ENCODE measurements at regions not wholly inside any gene's neighbourhood (a gene's known extent, or its start where the extent isn't known, plus 50 kb on each side); places are given as distances from the start of the nearest gene placed in this dataset.

GRCh38 chr15:91632176-91632575 is 221.3 kb upstream of the SLCO3A1 start:
- DNase-seq (ENCODE audit: low spot score): no peak
- no peak overlapping the region for H3K4me3 Mint-ChIP-seq (ENCODE audit: unreplicated experiment)
- no peaks in the 10 kb centered on the region for H3K36me3 Mint-ChIP-seq (ENCODE audit: low read depth, unreplicated experiment)
- H3K27me3 Mint-ChIP-seq (ENCODE audit: unreplicated experiment): peaks cover 5% of the 10 kb centered on the region
- TF ChIP-seq CTCF (IDR thresholded peaks at IDR 0.05; ENCODE audit: unreplicated experiment): no peak
- no peaks in the 10 kb centered on the region for H3K9me3 Mint-ChIP-seq (ENCODE audit: unreplicated experiment)
- H3K27ac Mint-ChIP-seq (ENCODE audit: unreplicated experiment): no peak overlapping the region
- H3K4me1 Mint-ChIP-seq (ENCODE audit: unreplicated experiment): no peaks in the 10 kb centered on the region

- H3K9me3 Mint-ChIP-seq (ENCODE audit: unreplicated experiment): no peaks in the 10 kb centered on the region
- no peak overlapping the region for H3K4me3 Mint-ChIP-seq (ENCODE audit: unreplicated experiment)
- no peak for TF ChIP-seq CTCF (IDR thresholded peaks at IDR 0.05; ENCODE audit: unreplicated experiment)
- no peaks in the 10 kb centered on the region for H3K36me3 Mint-ChIP-seq (ENCODE audit: low read depth, unreplicated experiment)
- H3K27me3 Mint-ChIP-seq (ENCODE audit: unreplicated experiment): peaks cover 5% of the 10 kb centered on the region
- DNase-seq (ENCODE audit: low spot score): no peak
- H3K4me1 Mint-ChIP-seq (ENCODE audit: unreplicated experiment): no peaks in the 10 kb centered on the region
- no peak overlapping the region for H3K27ac Mint-ChIP-seq (ENCODE audit: unreplicated experiment)
Observed at GRCh38 chr15:91632981-91633380, 220.5 kb upstream of the SLCO3A1 start.

- DNase-seq (ENCODE audit: low spot score): no peak
- no peak overlapping the region for H3K4me3 Mint-ChIP-seq (ENCODE audit: unreplicated experiment)
- TF ChIP-seq CTCF (IDR thresholded peaks at IDR 0.05; ENCODE audit: unreplicated experiment): no peak
- H3K36me3 Mint-ChIP-seq (ENCODE audit: low read depth, unreplicated experiment): no peaks in the 10 kb centered on the region
- peaks cover 2% of the 10 kb centered on the region for H3K27me3 Mint-ChIP-seq (ENCODE audit: unreplicated experiment)
- H3K27ac Mint-ChIP-seq (ENCODE audit: unreplicated experiment): no peak overlapping the region
- no peaks in the 10 kb centered on the region for H3K9me3 Mint-ChIP-seq (ENCODE audit: unreplicated experiment)
- no peaks in the 10 kb centered on the region for H3K4me1 Mint-ChIP-seq (ENCODE audit: unreplicated experiment)
Observed at GRCh38 chr15:91634179-91634578, 219.3 kb upstream of the SLCO3A1 start.

GRCh38 chr15:91635080-91635479 is 218.4 kb upstream of the SLCO3A1 start:
- Mint-ChIP-seq H3K36me3 (ENCODE audit: low read depth, unreplicated experiment) (no peaks in the 10 kb centered on the region), H3K27me3 (ENCODE audit: unreplicated experiment) (peaks cover 2% of the 10 kb centered on the region), H3K4me3 (ENCODE audit: unreplicated experiment) (no peak overlapping the region), H3K4me1 (ENCODE audit: unreplicated experiment) (no peaks in the 10 kb centered on the region), H3K9me3 (ENCODE audit: unreplicated experiment) (no peaks in the 10 kb centered on the region), H3K27ac (ENCODE audit: unreplicated experiment) (no peak overlapping the region)
- DNase-seq (ENCODE audit: low spot score): no peak
- TF ChIP-seq CTCF (IDR thresholded peaks at IDR 0.05; ENCODE audit: unreplicated experiment): no peak

- H3K4me1 Mint-ChIP-seq (ENCODE audit: unreplicated experiment): no peaks in the 10 kb centered on the region
- H3K9me3 Mint-ChIP-seq (ENCODE audit: unreplicated experiment): no peaks in the 10 kb centered on the region
- no peak overlapping the region for H3K27ac Mint-ChIP-seq (ENCODE audit: unreplicated experiment)
- peaks cover 2% of the 10 kb centered on the region for H3K27me3 Mint-ChIP-seq (ENCODE audit: unreplicated experiment)
- H3K4me3 Mint-ChIP-seq (ENCODE audit: unreplicated experiment): no peak overlapping the region
- DNase-seq (ENCODE audit: low spot score): no peak
- no peak for TF ChIP-seq CTCF (IDR thresholded peaks at IDR 0.05; ENCODE audit: unreplicated experiment)
- no peaks in the 10 kb centered on the region for H3K36me3 Mint-ChIP-seq (ENCODE audit: low read depth, unreplicated experiment)
Observed at GRCh38 chr15:91635641-91636040, 217.9 kb upstream of the SLCO3A1 start.
